Endodermal cell (in vitro differentiated cells): ENCODE measurements at regions not wholly inside any gene's neighbourhood (a gene's known extent, or its start where the extent isn't known, plus 50 kb on each side); places are given as distances from the start of the nearest gene placed in this dataset.

ENCODE experiments used
- DNase-seq: peaks from one replicate; pipeline ENCODE4 v3.0.0-alpha.2; 2017
- H3K27ac ChIP-seq: 2 replicates; pipeline ENCODE4 v1.5.1; 2013; ENCODE audit warnings: mild to moderate bottlenecking, low read depth, low read length, moderate library complexity
- H3K27me3 ChIP-seq: 2 replicates; pipeline ENCODE4 v1.6.1; 2013; ENCODE audit warnings: mild to moderate bottlenecking, low read length, moderate library complexity; ENCODE audit not compliant: insufficient read depth, control insufficient read depth, poor library complexity, severe bottlenecking
- H3K36me3 ChIP-seq: 2 replicates; pipeline ENCODE4 v1.7.0; 2013; ENCODE audit warnings: mild to moderate bottlenecking, low read length, moderate library complexity; ENCODE audit not compliant: control insufficient read depth, insufficient read depth
- H3K4me1 ChIP-seq: one replicate; pipeline ENCODE4 v1.7.0; 2013; ENCODE audit warnings: low read length; ENCODE audit not compliant: control insufficient read depth, insufficient read depth
- H3K4me3 ChIP-seq: 2 replicates; pipeline ENCODE4 v1.5.1; 2013; ENCODE audit warnings: mild to moderate bottlenecking, low read length, moderate library complexity
- H3K9ac ChIP-seq: 2 replicates; pipeline ENCODE4 v1.6.1; 2013; ENCODE audit warnings: mild to moderate bottlenecking, low read length, moderate library complexity; ENCODE audit not compliant: poor library complexity, severe bottlenecking; ENCODE audit errors: extremely low read depth
- H3K9me3 ChIP-seq: 2 replicates; pipeline ENCODE4 v1.6.1; 2013; ENCODE audit warnings: mild to moderate bottlenecking, low read length, moderate library complexity; ENCODE audit not compliant: control insufficient read depth
- H3K27ac Mint-ChIP-seq: 2 replicates; pipeline ENCODE4 v1.8.0; 2020; ENCODE audit warnings: mixed read lengths
- H3K27me3 Mint-ChIP-seq: 2 replicates; pipeline ENCODE4 v1.8.0; 2021; ENCODE audit warnings: mild to moderate bottlenecking, mixed read lengths; ENCODE audit not compliant: insufficient read depth
- H3K36me3 Mint-ChIP-seq: 2 replicates; pipeline ENCODE4 v1.8.0; 2020; ENCODE audit warnings: low read depth, mixed read lengths
- H3K4me1 Mint-ChIP-seq: 2 replicates; pipeline ENCODE4 v1.8.0; 2020; ENCODE audit warnings: mixed read lengths
- H3K4me3 Mint-ChIP-seq: 2 replicates; pipeline ENCODE4 v1.8.0; 2020; ENCODE audit warnings: mild to moderate bottlenecking, moderate library complexity, mixed read lengths
- H3K9me3 Mint-ChIP-seq: 2 replicates; pipeline ENCODE4 v1.8.0; 2020; ENCODE audit warnings: mild to moderate bottlenecking, mixed read lengths
- CTCF ChIP-seq: fragments of 200-600 bp; sonication (generic); conservative IDR thresholded peaks from 2 replicates; pipeline ENCODE4 v1.5.0; 2021; ENCODE audit warnings: antibody characterized with exemption, mild to moderate bottlenecking
- WGBS, 2 experiments: methylation state at CpG; one replicate each; pipeline versions ENCODE4 v1.1.5 to v1.1.7; 2013; ENCODE audit warnings: missing lambda C conversion rate in 2 of 2, mixed read lengths in 1 of 2; ENCODE audit not compliant: insufficient coverage in 1 of 2, insufficient read length in 1 of 2; 5-methylcytosine and 5-hydroxymethylcytosine counted together

GRCh38 chr11:28860893-28861292, 752.7 kb downstream of the METTL15 start:
- no peak for TF ChIP-seq CTCF
- Mint-ChIP-seq H3K9me3 (peaks cover 11% of the 10 kb centered on the region), H3K27me3 (no peaks in the 10 kb centered on the region), H3K4me1 (peaks cover 2% of the 10 kb centered on the region), H3K36me3 (no peaks in the 10 kb centered on the region), H3K4me3 (no peak overlapping the region), H3K27ac (no peak overlapping the region)
- Histone ChIP-seq H3K9me3 (peaks cover 8% of the 10 kb centered on the region), H3K4me3 (no peak overlapping the region), H3K4me1 (no peaks in the 10 kb centered on the region), H3K36me3 (no peaks in the 10 kb centered on the region), H3K27ac (no peak overlapping the region), H3K27me3 (no peaks in the 10 kb centered on the region), H3K9ac (no peak overlapping the region)
- WGBS, 2 experiments: 0 to 100% methylated on average over 1 of the region's 2 CpGs
- no peak for DNase-seq

DNA sequence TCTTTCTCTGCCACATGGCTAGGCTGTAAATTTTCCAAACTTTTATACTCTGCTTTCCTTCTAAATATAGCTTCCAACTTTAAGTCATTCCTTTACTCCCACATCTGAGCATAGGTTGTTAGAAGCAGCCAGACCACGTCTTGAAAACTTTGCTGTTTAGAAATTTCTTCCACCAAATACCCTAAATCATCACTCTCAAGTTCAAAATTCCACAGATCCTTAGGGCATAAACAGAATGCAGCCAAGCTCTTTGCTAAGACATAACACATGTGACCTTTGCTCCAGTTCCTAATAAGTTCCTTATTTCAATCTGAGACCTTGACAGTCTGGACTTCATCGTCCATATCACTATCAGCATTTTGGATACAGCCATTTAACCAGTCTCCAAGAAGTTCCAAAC, 749.9 kb downstream of the METTL15 start:
- H3K4me1 ChIP-seq: no peaks in the 10 kb centered on the region
- no peak for TF ChIP-seq CTCF
- Mint-ChIP-seq H3K4me1 (peaks cover 2% of the 10 kb centered on the region), H3K27ac (no peak overlapping the region), H3K27me3 (no peaks in the 10 kb centered on the region), H3K4me3 (no peak overlapping the region), H3K9me3 (peaks cover 11% of the 10 kb centered on the region), H3K36me3 (no peaks in the 10 kb centered on the region)
- H3K9ac ChIP-seq: no peak overlapping the region
- WGBS, 2 experiments: 68 to 74% methylated on average over 2 of the region's 2 CpGs
- DNase-seq: no peak
- peaks cover 8% of the 10 kb centered on the region for H3K9me3 ChIP-seq
- H3K36me3 ChIP-seq: no peaks in the 10 kb centered on the region
- H3K27me3 ChIP-seq: no peaks in the 10 kb centered on the region
- no peak overlapping the region for H3K4me3 ChIP-seq
- H3K27ac ChIP-seq: no peak overlapping the region

- Histone ChIP-seq H3K9me3 (peaks cover 28% of the 10 kb centered on the region), H3K36me3 (no peaks in the 10 kb centered on the region), H3K4me1 (no peaks in the 10 kb centered on the region), H3K27me3 (no peaks in the 10 kb centered on the region), H3K9ac (no peak overlapping the region), H3K27ac (no peak overlapping the region), H3K4me3 (no peak overlapping the region)
- DNase-seq: no peak
- H3K27ac Mint-ChIP-seq: no peak overlapping the region
- H3K9me3 Mint-ChIP-seq: peaks cover 38% of the 10 kb centered on the region
- H3K4me1 Mint-ChIP-seq: no peaks in the 10 kb centered on the region
- no peak overlapping the region for H3K4me3 Mint-ChIP-seq
- H3K36me3 Mint-ChIP-seq: peaks cover 6% of the 10 kb centered on the region
- no peak for TF ChIP-seq CTCF
- H3K27me3 Mint-ChIP-seq: no peaks in the 10 kb centered on the region
These were observed 740.9 kb downstream of the METTL15 start for GRCh38 chr11:28849053-28849452.
